ENCODE measurements at regions not wholly inside any gene's neighbourhood (a gene's known extent, or its start where the extent isn't known, plus 50 kb on each side); places are given as distances from the start of the nearest gene placed in this dataset.

DNA sequence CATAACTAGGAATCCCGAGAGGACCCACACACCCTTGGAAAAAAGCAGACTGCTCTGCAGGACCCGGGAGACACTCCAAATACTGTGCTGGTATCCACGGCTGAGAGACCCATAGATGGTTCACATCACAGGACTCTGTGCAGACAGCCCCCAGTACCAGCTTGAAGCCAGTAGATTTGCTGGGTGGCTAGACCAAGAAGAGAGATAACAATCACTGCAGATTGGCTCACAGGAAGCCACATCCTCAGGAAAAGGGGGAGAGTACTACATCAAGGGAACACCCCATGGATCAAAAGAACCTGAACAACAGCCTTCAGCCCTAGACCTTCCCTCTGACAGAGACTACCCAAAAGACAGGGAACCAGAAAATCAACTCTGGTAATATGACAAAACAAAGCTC is 223.8 kb upstream of the LRATD1 start:
- no TSS peak for BruUV-seq (replicated peaks)
- Histone ChIP-seq H3K4me2 (ENCODE audit: insufficient read depth, low read length) (no peak overlapping the region), H2AFZ (ENCODE audit: low read depth, low read length) (no peak overlapping the region), H3K36me3 (ENCODE audit: control insufficient read depth, insufficient read depth, low read length) (no peaks in the 10 kb centered on the region), H3K27me3 (ENCODE audit: control insufficient read depth in 2 of 2, insufficient read depth in 2 of 2, low read length in 2 of 2) (no peaks in the 10 kb centered on the region), H3K9me3 (replicated peaks; ENCODE audit: control insufficient read depth, insufficient read depth, low read depth, low read length) (no peaks in the 10 kb centered on the region), H3K27ac (ENCODE audit: extremely low read depth, low read depth, low read length) (no peak overlapping the region), H3K79me2 (ENCODE audit: control insufficient read depth, insufficient read depth, low read length) (no peaks in the 10 kb centered on the region), H3K9me1 (ENCODE audit: control insufficient read depth, insufficient read depth, low read length) (no peaks in the 10 kb centered on the region), H4K20me1 (replicated peaks; ENCODE audit: control insufficient read depth, insufficient read depth, low read length) (no peaks in the 10 kb centered on the region), H3K9ac (ENCODE audit: insufficient read depth in 1 of 2, low read depth in 2 of 2, low read length in 2 of 2) (no peak overlapping the region), H3K4me3 (no peak overlapping the region), H3K4me1 (replicated peaks in 1 of 2; ENCODE audit: control insufficient read depth in 2 of 2, insufficient read depth in 2 of 2, low read length in 2 of 2) (no peaks in the 10 kb centered on the region)
- FAIRE-seq (no peak), ATAC-seq (no peak), DNase-seq (ENCODE audit: extremely low read depth in 1 of 4, low spot score in 3 of 4) (no peak)
- in situ Hi-C loops (cut with MboI): no loop called here
- intact Hi-C loops (cut with micrococcal nuclease): no loop called here
- ChIA-PET CTCF (ENCODE audit: low intra/inter-chr PET ratio) (no interaction called here), POLR2A (interaction anchor here (0.8 kb wide), 1 partner anchor 727 kb away, joined by 3 read pairs; no protein-coding TSS in a partner anchor)
- 3% methylated on average over 3 of the region's 3 CpGs for WGBS (ENCODE audit: insufficient coverage, low coverage, missing lambda C conversion rate)
- TF ChIP-seq ARID4B (CRISPR knock-in tag; IDR thresholded peaks at IDR 0.05): no peak
- TF ChIP-seq SIRT6 (IDR thresholded peaks at IDR 0.05; ENCODE audit: low read depth, low read length): no peak
- TF ChIP-seq ASH1L (IDR thresholded peaks at IDR 0.05; ENCODE audit: borderline replicate concordance, low read depth, partially characterized antibody): no peak
- no peak for TF ChIP-seq SUPT5H (IDR thresholded peaks at IDR 0.05)
- TF ChIP-seq SNIP1 (IDR thresholded peaks at IDR 0.05; ENCODE audit: low read depth): no peak
- TF ChIP-seq, protein P1, sequence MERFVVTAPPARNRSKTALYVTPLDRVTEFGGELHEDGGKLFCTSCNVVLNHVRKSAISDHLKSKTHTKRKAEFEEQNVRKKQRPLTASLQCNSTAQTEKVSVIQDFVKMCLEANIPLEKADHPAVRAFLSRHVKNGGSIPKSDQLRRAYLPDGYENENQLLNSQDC (CRISPR knock-in tag; IDR thresholded peaks at IDR 0.05): no peak
- TF ChIP-seq TEAD1 (CRISPR knock-in tag; IDR thresholded peaks at IDR 0.05): no peak
- TF ChIP-seq SMAD2 (IDR thresholded peaks at IDR 0.05; ENCODE audit: low read depth, low read length): no peak
- TF ChIP-seq KDM5B (IDR thresholded peaks at IDR 0.05; ENCODE audit: insufficient replicate concordance, low read depth, low read length): no peak
- TF ChIP-seq CBX8 (IDR thresholded peaks at IDR 0.05; ENCODE audit: borderline replicate concordance, extremely low read depth, low read depth, low read length, poor library complexity, severe bottlenecking): no peak
- no peak for TF ChIP-seq RBM17 (IDR thresholded peaks at IDR 0.05; ENCODE audit: borderline replicate concordance, low read depth, low read length)
- no peak for TF ChIP-seq ZC3H4 (CRISPR knock-in tag; IDR thresholded peaks at IDR 0.05; ENCODE audit: borderline replicate concordance)
- TF ChIP-seq MYBL2 (IDR thresholded peaks at IDR 0.05; ENCODE audit: low read depth): no peak
- no peak for TF ChIP-seq MYBL2 (CRISPR knock-in tag; IDR thresholded peaks at IDR 0.05; ENCODE audit: borderline replicate concordance)
- no peak for TF ChIP-seq ZNF23 (CRISPR knock-in tag; IDR thresholded peaks at IDR 0.05)
